Stimulated activated naive CD8-positive, alpha-beta T cell treated with anti-CD3 and anti-CD28 coated beads, Interleukin-15, Interleukin-2, amounts not matched to agents 100 U/mL and 50 U/mL, for 24 hours (primary cell): ENCODE measurements at regions not wholly inside any gene's neighbourhood (a gene's known extent, or its start where the extent isn't known, plus 50 kb on each side); places are given as distances from the start of the nearest gene placed in this dataset.
"Not testable (repeated sequence)": the region's sequence is repeated elsewhere in the genome, so short reads cannot be mapped to it uniquely, and the experiment has no call there.

Experiments used
- ATAC-seq: fragments of 150-1000 bp; cut with Tn5 transposase; one replicate; pipeline ENCODE4 v1.10.0; 2021
- DNase-seq: peaks from one replicate; pipeline ENCODE4 v3.0.0; 2021

DNA sequence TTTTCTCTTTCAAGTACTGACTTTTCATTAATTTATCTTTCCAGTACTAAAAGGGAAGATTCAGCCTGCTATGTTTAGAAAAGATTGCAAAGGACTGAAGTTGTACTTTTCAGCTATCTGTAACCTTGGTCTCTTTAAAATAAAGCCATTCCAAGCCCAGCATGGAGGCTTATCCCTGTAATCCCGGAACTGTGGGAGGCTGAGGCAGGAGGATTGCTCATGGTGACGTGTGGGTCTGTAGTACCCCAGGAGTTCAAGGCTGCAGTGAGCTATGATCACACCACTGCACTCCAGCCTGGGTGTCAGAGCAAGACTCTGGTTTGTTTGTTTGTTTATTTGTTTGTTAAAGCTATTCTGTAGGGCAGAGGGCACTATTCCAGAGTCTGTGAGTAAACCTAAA lies 50.6 kb upstream of the TMEM170B start:
- ATAC-seq (no peak), DNase-seq (no peak)

DNA sequence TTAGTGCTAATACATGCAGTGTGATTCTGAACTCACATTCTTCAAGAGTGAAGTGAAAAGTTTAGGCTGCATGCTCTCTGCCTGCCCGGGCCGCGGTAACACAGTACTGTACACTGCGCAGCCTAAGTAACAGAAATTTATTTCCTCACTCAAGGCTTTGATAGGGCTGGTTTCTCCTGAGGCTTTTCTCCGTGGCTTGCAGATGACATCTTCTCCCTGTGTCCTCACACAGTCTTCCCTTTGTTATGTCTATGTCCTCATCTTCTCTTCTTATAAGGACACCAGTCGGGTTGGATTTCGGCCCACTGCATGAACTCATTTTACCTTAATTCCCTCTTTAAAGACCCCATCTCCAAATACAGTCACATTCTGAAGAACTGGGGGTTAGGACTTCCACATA lies 51.1 kb upstream of the TMEM170B start:
- ATAC-seq (no peak), DNase-seq (no peak)

DNA sequence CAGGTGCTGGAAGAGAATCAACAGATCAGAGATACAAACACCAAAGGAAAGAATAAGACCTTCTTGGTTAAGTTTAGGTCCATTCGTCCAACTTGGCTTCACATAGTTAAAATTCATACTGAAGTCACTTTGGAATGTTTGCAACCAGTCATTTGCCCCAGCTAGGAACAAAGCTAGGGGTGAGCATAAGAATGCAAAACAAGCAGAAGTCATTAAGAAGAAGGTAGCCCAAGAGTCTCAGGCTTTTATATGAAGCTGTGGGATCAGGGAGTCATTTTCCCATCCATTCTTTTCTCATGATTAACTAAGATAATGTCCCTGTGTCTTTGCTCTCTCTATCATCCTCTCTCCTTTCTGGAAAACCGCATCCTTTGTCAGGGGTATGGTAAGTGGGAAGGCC lies 51.5 kb upstream of the TMEM170B start:
- ATAC-seq = no peak
- DNase-seq = no peak

DNA sequence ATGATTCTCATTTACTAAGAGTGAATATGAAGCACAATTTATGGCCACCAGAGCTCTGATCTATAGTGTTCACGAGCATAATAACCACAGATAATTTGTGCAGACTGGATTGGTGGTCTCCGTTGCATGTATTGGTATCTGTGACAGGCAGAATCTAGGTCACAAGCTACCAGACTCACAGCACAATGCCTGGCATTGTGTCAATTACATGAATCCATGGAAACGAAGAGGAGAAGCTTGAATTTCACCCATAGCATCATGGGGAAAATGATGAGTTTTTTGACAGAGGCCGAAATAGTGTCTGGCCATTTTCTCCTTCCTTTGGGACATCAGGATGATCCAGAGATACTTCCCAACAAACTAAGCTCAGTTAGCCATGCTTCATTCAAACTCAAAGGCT lies 52.3 kb upstream of the TMEM170B start:
- ATAC-seq = no peak

DNA sequence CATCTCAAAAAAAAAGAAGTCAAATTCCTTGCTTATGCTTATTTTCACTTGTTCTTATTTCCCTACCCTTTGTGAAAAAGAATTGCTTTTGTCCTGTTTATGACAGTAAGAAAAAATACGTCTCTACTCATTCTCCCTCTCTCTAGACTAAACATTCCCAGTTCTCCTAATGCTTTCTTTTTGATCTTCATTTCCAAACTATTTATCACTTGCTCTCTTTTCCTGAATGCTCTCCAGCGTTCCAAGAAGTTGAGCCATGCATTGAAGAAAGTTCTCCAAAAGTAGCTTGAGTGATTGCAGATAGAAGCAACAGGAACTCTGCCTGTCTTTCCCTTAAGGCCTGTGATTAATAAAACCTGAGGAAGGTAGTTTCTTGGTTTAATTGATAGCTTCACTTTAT lies 53.1 kb upstream of the TMEM170B start:
- DNase-seq (no peak), ATAC-seq (no peak)

More for the DNA sequence above, 52.3 kb upstream of the TMEM170B start:
- DNase-seq = no peak

DNA sequence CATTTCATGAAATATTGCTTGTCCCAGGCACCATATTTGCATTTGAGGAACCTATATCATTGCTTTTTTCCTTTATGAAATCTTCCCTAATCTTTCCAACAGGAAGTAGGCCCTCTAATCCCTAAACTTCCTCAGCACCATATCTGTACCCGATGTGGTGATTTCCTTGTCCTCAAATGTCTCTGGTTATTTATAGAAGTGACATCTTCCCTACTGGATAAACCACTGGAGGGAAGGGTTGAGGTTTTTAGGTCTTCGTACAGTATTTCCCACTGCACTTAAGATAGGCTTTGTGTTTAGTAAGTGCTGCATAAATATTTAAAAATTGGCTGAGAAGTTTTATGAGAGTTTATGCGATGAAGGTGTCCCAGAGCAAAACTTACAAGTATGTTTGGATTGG lies 54.9 kb upstream of the TMEM170B start:
- ATAC-seq (no peak), DNase-seq (no peak)

DNA sequence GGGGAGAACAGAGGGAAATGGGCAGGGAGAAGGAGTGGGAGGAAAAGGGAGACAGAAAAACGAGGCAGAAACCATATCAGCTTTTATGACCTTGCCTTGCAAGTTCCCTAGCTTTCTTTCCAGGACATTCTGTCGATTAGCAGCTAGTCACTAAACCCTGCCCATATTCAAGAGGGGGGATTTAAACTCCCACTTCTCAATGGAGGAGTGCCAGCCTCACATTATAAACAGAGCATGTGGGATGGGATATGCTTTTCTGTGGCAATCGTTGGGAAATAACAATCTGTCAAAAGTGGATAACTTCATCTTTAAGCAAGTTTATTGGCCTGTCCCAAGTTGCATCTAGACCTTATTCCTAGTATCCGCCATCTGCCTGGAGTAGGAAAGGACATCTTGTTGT lies 57.0 kb upstream of the TMEM170B start:
- no peak for ATAC-seq

DNA sequence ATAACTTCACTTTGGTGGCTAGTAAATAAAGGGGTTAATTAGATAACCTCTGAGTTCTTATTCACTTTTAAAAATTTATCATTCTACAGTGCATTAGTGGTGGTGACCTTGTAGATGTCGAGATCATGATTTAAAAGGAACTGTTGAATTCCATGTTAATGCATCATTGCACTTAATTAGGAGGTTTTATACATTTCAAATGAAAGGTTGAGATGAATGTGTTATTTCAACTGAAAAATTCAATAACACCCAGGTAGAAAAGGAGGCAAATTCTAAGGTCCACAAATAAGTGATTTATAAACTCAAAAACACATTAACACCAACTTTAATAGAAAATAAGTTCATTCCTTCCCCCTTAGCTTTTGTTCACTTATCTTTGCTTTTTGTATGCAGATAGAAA lies 58.3 kb upstream of the TMEM170B start:
- no peak for DNase-seq

More for the DNA sequence above, 57.0 kb upstream of the TMEM170B start:
- DNase-seq = no peak

DNA sequence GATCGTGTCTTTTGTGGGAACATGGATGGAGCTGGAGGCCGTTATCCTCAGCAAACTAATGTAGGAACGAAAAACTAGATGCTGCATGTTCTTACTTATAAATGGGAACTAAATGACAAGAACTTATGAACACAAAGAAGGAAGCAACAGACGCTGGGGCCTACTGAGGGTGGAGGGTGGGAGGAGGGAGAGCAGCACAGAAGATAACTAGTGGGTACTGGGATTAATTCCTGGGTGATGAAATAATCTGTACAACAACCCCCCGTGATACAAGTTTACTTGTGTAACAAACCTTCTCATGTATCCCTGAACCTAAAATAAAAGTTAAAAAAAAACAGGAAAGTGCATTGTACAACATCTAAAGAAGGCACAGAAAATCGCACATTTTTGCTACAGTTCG lies 59.0 kb upstream of the TMEM170B start:
- ATAC-seq (no peak), DNase-seq (no peak)

More for the DNA sequence above, 58.3 kb upstream of the TMEM170B start:
- no peak for ATAC-seq

DNA sequence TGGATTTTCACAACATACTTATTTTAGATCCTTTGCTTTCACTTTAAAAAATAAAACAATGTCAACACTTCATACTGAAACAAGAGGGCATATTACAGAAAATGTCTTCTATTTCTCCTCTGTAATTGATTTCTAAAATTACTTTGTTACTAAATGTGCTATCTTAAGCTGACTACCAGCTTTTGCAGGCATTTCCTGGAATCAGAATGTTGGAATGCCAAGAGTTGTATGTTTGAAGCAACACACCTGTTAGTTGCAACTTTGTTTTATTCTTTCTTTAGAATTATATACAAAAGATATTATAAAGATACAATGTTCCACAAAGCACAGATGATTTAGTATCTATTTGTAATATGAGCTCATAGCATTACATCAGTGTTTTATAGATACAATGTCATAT lies 62.5 kb upstream of the TMEM170B start:
- ATAC-seq (no peak), DNase-seq (no peak)

DNA sequence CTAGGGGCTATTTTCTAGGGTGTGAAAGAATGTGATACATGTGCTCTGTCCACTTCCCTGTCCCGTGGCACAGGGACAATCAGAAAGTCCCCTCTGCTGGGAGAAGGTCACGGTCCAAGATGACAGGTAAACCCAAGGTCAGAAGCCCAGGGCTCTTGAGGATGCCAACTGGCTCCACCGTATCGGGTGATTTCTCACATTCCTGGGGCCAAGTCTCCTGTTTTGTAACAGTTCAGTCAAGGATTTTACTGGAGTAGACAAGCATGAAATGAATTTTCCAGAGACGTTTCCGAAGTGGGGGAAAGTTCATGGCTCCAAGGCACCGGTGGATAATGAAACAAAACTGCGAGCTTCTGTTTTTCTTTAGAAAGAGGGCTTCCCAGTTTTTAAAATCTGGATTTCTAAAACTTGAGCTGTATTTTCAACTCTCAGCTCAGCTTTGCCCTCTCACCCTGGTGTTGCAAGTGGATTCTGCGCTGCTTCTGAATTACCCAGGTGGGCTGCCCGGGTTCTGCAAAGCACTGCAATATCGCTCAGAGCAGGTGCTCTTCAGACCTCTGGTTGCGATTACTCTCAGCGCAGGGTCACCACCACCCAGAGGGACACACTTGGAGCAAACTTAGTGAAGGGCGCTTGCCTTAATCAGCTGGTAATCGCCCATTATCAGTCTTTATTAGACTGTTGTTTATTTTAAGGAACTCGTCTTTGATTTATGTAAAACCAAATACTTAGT lies 64.4 kb upstream of the TMEM170B start:
- ATAC-seq (no peak), DNase-seq (no peak)

DNA sequence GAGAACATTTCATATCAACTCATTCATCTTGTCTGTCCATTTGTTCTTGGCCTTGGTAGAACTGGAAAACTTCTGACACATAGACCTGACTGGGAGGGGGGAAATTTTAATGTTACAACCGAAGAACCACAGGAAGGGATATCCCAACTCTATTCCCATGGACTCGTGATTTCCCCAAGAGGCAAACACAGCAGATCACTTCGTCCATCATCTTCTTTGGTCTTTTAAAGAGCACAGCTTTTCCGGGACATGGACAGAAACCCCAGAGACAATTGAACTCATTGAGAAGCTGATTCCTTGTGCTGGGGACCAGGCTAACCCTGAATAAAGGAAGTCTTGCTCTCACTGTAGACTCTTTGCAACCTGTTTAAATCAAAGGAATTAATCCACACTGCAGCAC lies 66.3 kb upstream of the TMEM170B start:
- ATAC-seq (no peak), DNase-seq (no peak)

DNA sequence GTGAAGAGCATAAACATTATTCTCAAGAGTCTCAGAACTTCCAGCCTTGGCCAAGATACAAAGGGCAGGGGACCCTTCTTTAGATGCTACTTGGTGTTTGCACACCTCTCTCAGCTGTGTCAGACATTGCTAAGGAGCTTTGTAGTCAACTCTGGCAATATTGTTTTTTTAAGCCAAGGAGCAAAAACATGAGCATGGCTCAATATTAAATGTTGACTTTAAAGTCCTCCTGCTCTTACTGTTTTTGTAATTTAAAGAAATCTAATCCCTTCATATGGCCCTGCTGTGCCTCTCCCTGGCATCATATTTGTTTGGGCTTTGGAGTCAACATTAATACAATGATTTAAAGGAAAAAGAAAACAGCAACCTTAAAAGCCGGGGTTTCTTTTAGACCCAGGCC lies 67.9 kb upstream of the TMEM170B start:
- no peak for DNase-seq

DNA sequence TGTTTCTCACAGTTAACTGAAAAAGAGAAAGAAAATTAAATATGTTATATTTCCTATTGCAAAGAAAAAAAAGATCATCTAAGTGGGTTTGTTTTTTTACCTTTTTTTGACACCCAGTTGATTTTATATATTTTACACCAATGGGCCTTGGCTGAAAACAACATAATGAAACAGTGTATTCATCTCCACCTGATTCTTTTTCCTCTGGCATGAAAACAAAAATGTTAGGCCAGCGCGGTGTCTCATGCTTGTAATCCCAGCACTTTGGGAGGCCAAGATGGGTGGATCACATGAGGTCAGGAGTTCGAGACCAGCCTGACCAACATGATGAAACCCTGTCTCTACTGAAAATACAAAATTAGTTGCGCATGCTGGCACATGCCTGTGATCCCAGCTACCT lies 69.3 kb upstream of the TMEM170B start:
- not testable (repeated sequence) for ATAC-seq

More for the DNA sequence above, 67.9 kb upstream of the TMEM170B start:
- ATAC-seq = no peak

DNA sequence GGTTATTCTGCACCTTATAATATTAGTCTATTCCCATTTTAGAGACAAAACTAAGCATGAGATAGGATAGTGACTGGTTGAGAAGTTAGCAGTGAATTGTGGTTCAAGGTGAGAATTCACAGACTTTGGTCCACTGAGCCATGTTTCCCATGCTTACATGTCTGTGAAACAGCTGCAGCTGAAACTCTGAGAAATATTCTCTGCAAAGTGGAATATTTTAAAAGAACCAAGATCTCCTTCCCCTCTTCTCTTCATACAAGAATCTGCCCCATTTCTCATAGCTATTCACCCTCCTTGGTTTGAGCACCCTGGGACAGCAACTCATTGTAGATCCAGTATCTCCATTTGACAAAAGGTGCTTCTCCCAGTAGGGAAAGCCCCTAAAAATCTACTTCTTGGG lies 70.2 kb upstream of the TMEM170B start:
- DNase-seq = no peak
- no peak for ATAC-seq

More for the DNA sequence above, 69.3 kb upstream of the TMEM170B start:
- not testable (repeated sequence) for DNase-seq

DNA sequence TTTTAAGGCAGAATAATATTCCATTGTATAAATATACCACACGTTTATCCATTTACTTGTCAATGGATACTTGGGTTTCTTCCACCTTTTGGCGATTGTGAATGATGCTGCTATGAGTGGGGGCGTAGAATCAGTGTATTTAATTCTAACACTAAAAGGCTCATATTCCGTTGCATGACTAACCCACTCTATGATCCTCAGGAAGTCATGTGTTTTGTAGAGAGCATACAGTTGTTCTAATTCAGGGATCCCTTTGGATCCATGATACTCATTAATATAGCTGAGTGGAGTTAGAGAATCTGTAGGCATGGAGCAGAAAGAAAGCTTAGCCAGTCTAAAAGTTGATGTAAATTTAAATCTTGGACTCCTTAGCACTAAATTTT lies 74.2 kb upstream of the TMEM170B start:
- ATAC-seq (no peak), DNase-seq (no peak)

DNA sequence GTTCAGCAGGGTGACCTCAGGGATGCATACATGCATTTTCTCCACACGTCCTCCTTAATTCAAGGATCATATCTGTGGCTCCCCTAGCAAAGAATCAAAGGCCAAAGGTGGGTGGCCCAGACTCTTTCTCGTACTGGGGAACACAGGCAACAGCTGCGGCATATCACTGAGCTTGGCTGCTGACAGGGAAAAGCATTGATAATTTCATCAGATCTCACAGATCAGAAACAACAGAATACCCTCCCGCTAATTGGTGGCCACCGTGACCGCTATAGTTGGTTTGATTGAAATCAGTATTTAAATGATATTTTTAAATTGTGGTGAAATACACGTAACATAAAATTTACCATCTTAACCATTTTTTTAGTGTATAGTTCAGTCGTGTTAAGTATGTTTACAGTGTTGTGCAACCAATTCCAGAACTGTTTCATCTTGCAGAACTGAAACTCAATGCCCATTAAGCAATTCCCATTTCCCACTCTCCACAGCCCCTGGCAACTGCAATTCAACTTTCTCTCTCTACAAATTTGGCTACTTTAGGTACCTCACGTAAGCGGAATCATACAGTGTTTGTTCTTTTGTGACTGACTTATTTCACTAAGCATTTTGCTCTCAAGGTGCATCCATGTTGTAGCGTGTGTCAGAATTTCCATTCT lies 74.7 kb upstream of the TMEM170B start:
- ATAC-seq (no peak), DNase-seq (no peak)

DNA sequence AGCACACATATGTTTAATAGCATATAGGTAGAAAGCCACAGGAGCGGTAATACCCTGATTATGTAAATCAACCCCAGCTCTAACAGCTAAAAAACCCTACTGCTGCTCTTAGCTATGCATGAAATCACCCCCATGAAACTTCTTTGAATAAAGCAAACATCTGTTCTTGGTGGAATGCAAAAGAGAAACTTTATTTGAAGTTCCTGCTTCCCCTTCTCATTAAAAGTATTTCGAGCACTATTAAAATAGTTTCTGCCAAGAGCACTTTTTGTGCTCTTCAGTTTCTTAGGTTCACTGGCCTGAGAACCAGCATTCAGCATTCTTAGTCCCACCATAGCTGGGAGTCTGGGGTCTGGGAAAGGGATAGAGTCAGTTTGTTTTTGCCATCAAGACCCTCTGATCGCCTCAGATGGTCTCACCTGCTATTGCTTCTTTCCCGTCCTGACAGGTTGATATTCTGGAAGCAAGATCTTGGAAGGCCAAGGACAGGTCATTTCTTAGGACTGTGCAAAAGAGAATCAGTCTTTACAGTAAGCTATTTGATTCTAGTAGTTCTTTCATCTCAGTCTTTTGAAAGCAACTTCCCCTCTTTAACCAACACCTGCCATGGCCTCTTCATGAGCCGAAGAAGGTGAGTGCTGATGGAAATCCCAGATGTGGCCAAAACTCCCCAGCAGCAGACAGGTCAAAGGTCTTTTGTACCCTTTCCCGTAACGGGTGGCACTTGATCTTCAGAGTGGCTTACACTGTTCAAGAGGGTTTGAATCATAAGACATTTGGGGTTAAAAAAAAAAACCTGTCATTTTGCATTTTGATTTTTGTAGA lies 76.5 kb upstream of the TMEM170B start:
- ATAC-seq (peak; percentile 56), DNase-seq (peak; percentile 25)

DNA sequence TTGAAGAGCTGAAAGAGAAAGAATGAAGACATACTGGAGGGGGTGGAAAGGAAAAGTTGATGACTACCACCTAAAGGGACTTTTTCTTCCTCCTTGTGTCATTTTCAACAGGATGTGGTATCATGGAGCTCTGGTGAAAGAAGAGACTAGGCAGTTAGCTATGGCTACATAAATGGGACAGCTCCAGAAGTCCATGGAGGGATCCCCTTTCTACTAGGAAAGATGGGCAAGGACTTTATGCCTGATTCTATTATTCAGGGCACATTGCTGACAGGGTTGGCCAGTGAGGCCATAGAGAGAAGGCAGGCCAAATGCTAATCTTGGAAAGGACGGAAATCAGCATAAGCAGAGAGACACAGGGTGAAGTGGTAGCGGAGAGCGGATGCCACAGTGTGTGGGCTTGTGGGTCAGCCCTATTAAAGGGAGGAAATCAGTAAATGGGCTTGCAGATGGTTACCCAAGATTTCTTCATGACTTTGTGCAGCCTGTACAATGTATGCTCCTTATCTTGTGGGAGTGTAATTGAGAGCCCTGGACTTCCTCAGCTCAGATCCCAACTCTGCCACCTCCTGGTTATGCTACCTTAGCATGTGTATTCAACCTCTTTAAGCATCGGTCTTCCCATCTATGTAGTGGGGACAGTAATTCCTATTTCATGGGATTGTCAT lies 77.4 kb upstream of the TMEM170B start:
- DNase-seq = peak; percentile 17
- peak; percentile 78 for ATAC-seq

DNA sequence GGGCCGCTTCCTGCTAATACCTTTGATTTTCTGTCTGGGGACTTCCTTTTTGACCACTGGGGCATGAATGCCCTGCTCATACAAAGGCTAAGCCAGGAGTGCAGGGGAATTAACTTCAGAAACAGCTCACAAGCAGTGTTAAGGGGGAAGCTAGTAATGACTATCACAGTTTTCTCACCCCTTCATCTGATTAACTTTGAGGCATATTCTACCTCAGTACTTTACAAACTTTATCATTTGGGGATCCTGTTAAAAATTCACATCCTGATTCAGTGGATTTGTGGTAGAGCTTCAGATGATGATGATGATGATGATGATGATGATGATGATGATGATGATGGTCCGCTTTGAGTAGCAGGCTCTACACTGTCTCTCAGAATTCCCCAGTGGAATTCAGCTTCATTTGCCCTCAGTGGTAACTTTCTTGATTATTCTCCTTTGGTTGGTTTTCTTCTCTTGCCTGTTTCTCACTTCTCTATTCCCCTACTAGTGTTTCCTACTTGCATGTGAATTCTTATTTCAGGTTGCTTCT lies 78.4 kb upstream of the TMEM170B start:
- ATAC-seq (peak; percentile 84), DNase-seq (peak; percentile 37)

DNA sequence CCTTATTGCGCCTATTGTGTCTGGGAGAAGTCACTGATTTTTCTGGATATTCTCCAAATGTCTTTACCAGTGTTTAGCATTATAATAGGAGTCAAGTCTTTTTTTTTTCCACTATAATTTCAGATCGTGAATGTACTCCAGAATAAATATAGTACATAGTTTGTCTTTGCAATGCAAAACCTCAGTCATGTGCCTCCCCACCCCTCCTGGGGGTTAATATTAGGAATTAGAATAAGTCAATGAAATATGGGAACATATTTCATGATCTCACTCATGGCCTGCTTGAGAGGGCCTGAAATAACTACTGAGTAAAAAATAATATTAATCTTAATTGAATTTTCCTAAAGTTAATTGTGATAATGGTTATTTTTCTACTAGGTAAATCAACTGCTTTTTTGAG lies 79.0 kb upstream of the TMEM170B start:
- ATAC-seq = no peak
- no peak for DNase-seq

DNA sequence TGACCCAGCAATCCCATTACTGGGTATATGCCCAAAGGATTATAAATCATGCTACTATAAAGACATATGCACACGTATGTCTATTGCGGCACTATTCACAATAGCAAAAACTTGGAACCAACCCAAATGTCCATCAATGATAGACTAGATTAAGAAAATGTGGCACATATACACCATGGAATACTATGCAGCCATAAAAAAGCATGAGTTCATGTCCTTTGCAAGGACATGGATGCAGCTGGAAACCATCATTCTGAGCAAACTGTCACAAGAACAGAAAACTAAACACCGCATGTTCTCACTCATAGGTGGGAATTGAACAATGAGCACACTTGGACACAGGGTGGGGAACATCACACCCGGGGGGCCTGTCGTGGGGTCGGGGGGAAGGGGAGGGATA lies 80.1 kb upstream of the TMEM170B start:
- not testable (repeated sequence) for ATAC-seq, DNase-seq
